PC-9 (cell line): ENCODE measurements at regions not wholly inside any gene's neighbourhood (a gene's known extent, or its start where the extent isn't known, plus 50 kb on each side); places are given as distances from the start of the nearest gene placed in this dataset.

Experiments
- BruUV-seq: library from RNA; stranded (reverse); fragments of 400-500 nt; replicated peaks from 2 replicates; lab custom pipeline; 2021; lab: Mats Ljungman, UMichigan
- CTCF ChIA-PET: fragments of 300-600 bp; sonication (Branson Sonifier 250); formaldehyde crosslinking; loops from one replicate; lab custom pipeline; 2022; ENCODE audit warnings: antibody characterized with exemption; lab: Charles Lee
- POLR2A ChIA-PET: fragments of 300-600 bp; sonication (Branson Sonifier 250); formaldehyde crosslinking; loops from one replicate; lab custom pipeline; 2022; ENCODE audit warnings: antibody characterized with exemption; ENCODE audit not compliant: unreplicated experiment; lab: Charles Lee
- DNase-seq, 2 experiments: peaks; one replicate each; pipeline versions ENCODE4 v3.0.0 to v3.0.0-alpha.2; 2015 to 2022; ENCODE audit warnings: mixed read lengths in 1 of 2
- H2AFZ ChIP-seq: fragments of 200-600 bp; sonication (generic); 2 replicates; pipeline ENCODE4 v1.8.1; 2017; ENCODE audit warnings: antibody characterized with exemption
- H3F3A ChIP-seq: fragments of 200-600 bp; sonication (generic); 2 replicates; pipeline ENCODE4 v1.8.1; 2017; ENCODE audit warnings: antibody characterized with exemption, mild to moderate bottlenecking, low read depth; ENCODE audit not compliant: insufficient read depth
- H3K27ac ChIP-seq: fragments of 200-600 bp; sonication (generic); 2 replicates; pipeline ENCODE4 v1.6.1; 2016; ENCODE audit warnings: mixed run types
- H3K27me3 ChIP-seq: fragments of 200-600 bp; sonication (generic); 2 replicates; pipeline ENCODE4 v1.6.1; 2016; ENCODE audit warnings: low read depth, mixed run types; ENCODE audit not compliant: insufficient read depth
- H3K36me3 ChIP-seq: fragments of 200-600 bp; sonication (generic); 2 replicates; pipeline ENCODE4 v1.6.1; 2016; ENCODE audit warnings: low read depth, mixed run types
- H3K4me1 ChIP-seq: fragments of 200-600 bp; sonication (generic); replicated peaks from 2 replicates; pipeline ENCODE4 v1.6.1; 2016; ENCODE audit warnings: mixed run types; ENCODE audit not compliant: insufficient read depth
- H3K4me2 ChIP-seq: fragments of 200-600 bp; sonication (generic); 2 replicates; pipeline ENCODE4 v1.6.1; 2017; ENCODE audit warnings: mixed run types
- H3K4me3 ChIP-seq: fragments of 200-600 bp; sonication (generic); 2 replicates; pipeline ENCODE4 v1.6.1; 2016; ENCODE audit warnings: mixed run types
- H3K79me2 ChIP-seq: fragments of 200-600 bp; sonication (generic); 2 replicates; pipeline ENCODE4 v1.6.1; 2017; ENCODE audit warnings: low read depth, mixed run types
- H3K9me2 ChIP-seq: fragments of 200-600 bp; sonication (generic); 2 replicates; pipeline ENCODE4 v1.8.1; 2017; ENCODE audit warnings: mild to moderate bottlenecking; ENCODE audit not compliant: insufficient read depth
- H3K9me3 ChIP-seq: fragments of 200-600 bp; sonication (generic); 2 replicates; pipeline ENCODE4 v1.8.1; 2016; ENCODE audit warnings: low read depth; ENCODE audit not compliant: insufficient read depth
- H4K20me1 ChIP-seq: fragments of 200-600 bp; sonication (generic); 2 replicates; pipeline ENCODE4 v1.8.1; 2017; ENCODE audit not compliant: insufficient read depth
- CTCF ChIP-seq: fragments of 200-600 bp; sonication (generic); conservative IDR thresholded peaks from 2 replicates; pipeline ENCODE4 v1.6.1; 2017; ENCODE audit warnings: mixed run types, antibody characterized with exemption, mild to moderate bottlenecking, moderate library complexity
- EZH2 ChIP-seq: fragments of 200-600 bp; sonication (generic); IDR thresholded peaks from 2 replicates; pipeline ENCODE4 v1.8.0; 2017; ENCODE audit warnings: antibody characterized with exemption, low read depth
- intact Hi-C: fragments of 100-400 bp; cut with micrococcal nuclease; formaldehyde crosslinking; loops from one replicate; pipeline ENCODE4 v1.10.0; 2022; ENCODE audit not compliant: unreplicated experiment

- TF ChIP-seq CTCF (no peak), EZH2 (no peak)
- ChIA-PET CTCF (no interaction called here), POLR2A (no interaction called here)
- Histone ChIP-seq H3K79me2 (no peaks in the 10 kb centered on the region), H3K27me3 (no peaks in the 10 kb centered on the region), H4K20me1 (no peaks in the 10 kb centered on the region), H3K27ac (no peak overlapping the region), H3K36me3 (no peaks in the 10 kb centered on the region), H3K4me1 (no peaks in the 10 kb centered on the region), H3K4me3 (no peak overlapping the region), H3K9me2 (no peaks in the 10 kb centered on the region), H2AFZ (no peak overlapping the region), H3F3A (no peaks in the 10 kb centered on the region), H3K9me3 (no peaks in the 10 kb centered on the region), H3K4me2 (no peak overlapping the region)
- no peak for DNase-seq
- intact Hi-C loops, result no loop called here
- BruUV-seq, result no TSS peak
These were observed 1010.0 kb upstream of the CELF4 start for GRCh38 chr18:38575648-38576047.

- Histone ChIP-seq H3K27ac (no peak overlapping the region), H3K36me3 (no peaks in the 10 kb centered on the region), H4K20me1 (no peaks in the 10 kb centered on the region), H3K9me3 (no peaks in the 10 kb centered on the region), H3K9me2 (no peaks in the 10 kb centered on the region), H3K4me3 (no peak overlapping the region), H3K79me2 (no peaks in the 10 kb centered on the region), H3F3A (no peaks in the 10 kb centered on the region), H3K27me3 (no peaks in the 10 kb centered on the region), H3K4me1 (no peaks in the 10 kb centered on the region), H2AFZ (no peak overlapping the region), H3K4me2 (no peak overlapping the region)
- ChIA-PET POLR2A (no interaction called here), CTCF (no interaction called here)
- no TSS peak for BruUV-seq
- TF ChIP-seq EZH2 (no peak), CTCF (no peak)
- intact Hi-C loops, result no loop called here
- DNase-seq, result no peak
These were observed 1009.4 kb upstream of the CELF4 start for GRCh38 chr18:38575023-38575422.

GRCh38 chr18:38572554-38573111 is 1007.0 kb upstream of the CELF4 start:
- BruUV-seq, result no TSS peak
- H3K79me2 ChIP-seq, result no peaks in the 10 kb centered on the region
- POLR2A ChIA-PET, result no interaction called here
- no peaks in the 10 kb centered on the region for H3K9me3 ChIP-seq
- H4K20me1 ChIP-seq, result no peaks in the 10 kb centered on the region
- no peak for TF ChIP-seq EZH2
- TF ChIP-seq CTCF, result no peak
- no peaks in the 10 kb centered on the region for H3K36me3 ChIP-seq
- H3K4me2 ChIP-seq, result no peak overlapping the region
- CTCF ChIA-PET, result no interaction called here
- no peaks in the 10 kb centered on the region for H3K27me3 ChIP-seq
- H2AFZ ChIP-seq, result no peak overlapping the region
- no peaks in the 10 kb centered on the region for H3K4me1 ChIP-seq
- intact Hi-C loops, result no loop called here
- no peaks in the 10 kb centered on the region for H3F3A ChIP-seq
- no peaks in the 10 kb centered on the region for H3K9me2 ChIP-seq
- no peak for DNase-seq
- H3K27ac ChIP-seq, result no peak overlapping the region
- no peak overlapping the region for H3K4me3 ChIP-seq
